ENCODE measurements at regions not wholly inside any gene's neighbourhood (a gene's known extent, or its start where the extent isn't known, plus 50 kb on each side); places are given as distances from the start of the nearest gene placed in this dataset.

GRCh38 chr15:93563218-93563617, 474.2 kb upstream of the RGMA start:
- Histone ChIP-seq H3K27ac (ENCODE audit: insufficient read depth, low read length) (no peak overlapping the region), H3K9me1 (ENCODE audit: insufficient read depth, low read length) (no peaks in the 10 kb centered on the region), H4K8ac (ENCODE audit: low read depth in 2 of 2, low read length in 2 of 2) (no peak overlapping the region), H3K27me3 (ENCODE audit: control insufficient read depth, insufficient read depth, low read length) (no peaks in the 10 kb centered on the region), H2BK5ac (ENCODE audit: low read depth, low read length, poor library complexity, severe bottlenecking) (no peak overlapping the region), H2BK120ac (ENCODE audit: low read depth, low read length) (no peak overlapping the region), H4K20me1 (ENCODE audit: insufficient read depth, low read length) (no peaks in the 10 kb centered on the region), H4K91ac (ENCODE audit: insufficient read depth, low read depth, low read length) (no peak overlapping the region), H3K56ac (ENCODE audit: extremely low read depth, insufficient read depth, low read length) (no peak overlapping the region), H3K4me3 (ENCODE audit: insufficient read depth, low read depth, low read length) (no peak overlapping the region), H3K23ac (ENCODE audit: low read depth, low read length) (no peak overlapping the region), H3K14ac (replicated peaks; ENCODE audit: low read depth, low read length) (no peak overlapping the region), H2AK5ac (ENCODE audit: low read depth, low read length) (no peak overlapping the region), H3K4me2 (ENCODE audit: low read depth, low read length) (no peak overlapping the region), H3K36me3 (ENCODE audit: control insufficient read depth, insufficient read depth, low read length) (no peaks in the 10 kb centered on the region), H3K4me1 (ENCODE audit: control insufficient read depth, insufficient read depth, low read length) (no peaks in the 10 kb centered on the region), H3K18ac (ENCODE audit: low read depth, low read length) (no peak overlapping the region), H3K4ac (ENCODE audit: low read depth, low read length) (no peak overlapping the region), H3K9me3 (ENCODE audit: control insufficient read depth, insufficient read depth, low read length) (peaks cover 23% of the 10 kb centered on the region), H2BK15ac (ENCODE audit: low read depth, low read length) (no peak overlapping the region), H2AK9ac (replicated peaks; ENCODE audit: low read depth, low read length, poor library complexity) (no peak overlapping the region), H4K5ac (ENCODE audit: low read depth, low read length) (no peak overlapping the region), H3K9ac (ENCODE audit: low read depth, low read length) (no peak overlapping the region), H2AFZ (replicated peaks; ENCODE audit: low read length, poor library complexity) (no peak overlapping the region), H2BK20ac (ENCODE audit: low read depth, low read length) (no peak overlapping the region), H3K79me1 (ENCODE audit: low read depth in 1 of 2, low read length in 2 of 2) (no peaks in the 10 kb centered on the region)
- ATAC-seq (ENCODE audit: low read depth) = no peak
- no peak for DNase-seq
- WGBS, 2 experiments (ENCODE audit: extremely low coverage in 2 of 2, insufficient read length in 1 of 2) = 83% methylated on average over 1 of the region's 8 CpGs; no CpG with 5 or more reads in 1 of the 2 experiments
- intact Hi-C loops (cut with micrococcal nuclease) (no loop called here), dilution Hi-C loops (cut with HindIII; ENCODE audit: low sequenced_read_pairs, unreplicated experiment) (no loop called here), in situ Hi-C loops (cut with MboI; ENCODE audit: low sequenced_read_pairs) (no loop called here)
- no TSS peak for BruUV-seq (replicated peaks)
- CTCF ChIA-PET = no interaction called here
- TF ChIP-seq CHD1 (IDR thresholded peaks at IDR 0.05; ENCODE audit: low read depth, low read length) (no peak), RCOR1 (IDR thresholded peaks at IDR 0.05; ENCODE audit: insufficient replicate concordance, low read length) (no peak), BHLHE40 (IDR thresholded peaks at IDR 0.05; ENCODE audit: low read depth, low read length) (no peak), POLR2A (IDR thresholded peaks at IDR 0.05; ENCODE audit: low read depth, low read length) (no peak), MAZ (IDR thresholded peaks at IDR 0.05; ENCODE audit: borderline replicate concordance, low read depth, low read length) (no peak), CTCF (conservative IDR thresholded peaks at IDR 0.05; ENCODE audit: low read depth, low read length) (no peak), SMC3 (IDR thresholded peaks at IDR 0.05; ENCODE audit: low read depth, low read length) (no peak), FOS (IDR thresholded peaks at IDR 0.05; ENCODE audit: low read depth, low read length) (no peak), MXI1 (IDR thresholded peaks at IDR 0.05; ENCODE audit: borderline replicate concordance, low read depth, low read length) (no peak), MAFK (IDR thresholded peaks at IDR 0.05; ENCODE audit: low read depth, low read length) (no peak), RAD21 (IDR thresholded peaks at IDR 0.05; ENCODE audit: low read length) (no peak), NFE2L2 (IDR thresholded peaks at IDR 0.05; ENCODE audit: low read depth, low read length) (no peak), ELK1 (IDR thresholded peaks at IDR 0.05; ENCODE audit: borderline replicate concordance, low read depth, low read length) (no peak), RFX5 (IDR thresholded peaks at IDR 0.05; ENCODE audit: low read depth, low read length) (no peak), USF2 (IDR thresholded peaks at IDR 0.05; ENCODE audit: low read depth, low read length) (no peak), CEBPB (IDR thresholded peaks at IDR 0.05; ENCODE audit: low read depth, low read length) (no peak)
- POLR2A ChIA-PET (ENCODE audit: unreplicated experiment) = no interaction called here
